Stimulated activated naive B cell treated with anti-CD40 and anti-IgM and Interleukin-4, amounts not matched to agents 10 μg/mL and 1 μg/mL and 100 μg/mL, for 72 hours (primary cell): ENCODE measurements at regions not wholly inside any gene's neighbourhood (a gene's known extent, or its start where the extent isn't known, plus 50 kb on each side); places are given as distances from the start of the nearest gene placed in this dataset.

Experiments used
- ATAC-seq, 2 donors: fragments of 150-1000 bp; cut with Tn5 transposase; replicated peaks; 2 replicates each; pipeline ENCODE4 v1.10.0; 2021; ENCODE audit warnings: moderate library complexity in 1 of 2
- DNase-seq: peaks from one replicate; pipeline ENCODE4 v3.0.0; 2021
- H3K27ac Mint-ChIP-seq: one replicate; pipeline ENCODE4 v1.8.0; 2022; ENCODE audit warnings: mild to moderate bottlenecking, mixed read lengths
- H3K27me3 Mint-ChIP-seq, 2 donors: one replicate each; pipeline ENCODE4 v1.8.0; 2022; ENCODE audit warnings: mixed read lengths in 2 of 2
- H3K36me3 Mint-ChIP-seq, 2 donors: one replicate each; pipeline ENCODE4 v1.8.0; 2022; ENCODE audit warnings: mixed read lengths in 2 of 2, mild to moderate bottlenecking in 1 of 2
- H3K4me1 Mint-ChIP-seq, 2 donors: one replicate each; pipeline ENCODE4 v1.8.0; 2022; ENCODE audit warnings: mixed read lengths in 2 of 2, mild to moderate bottlenecking in 1 of 2
- H3K4me3 Mint-ChIP-seq, 2 donors: one replicate each; pipeline ENCODE4 v1.8.0; 2022; ENCODE audit warnings: mild to moderate bottlenecking in 2 of 2, mixed read lengths in 2 of 2, moderate library complexity in 1 of 2
- H3K9me3 Mint-ChIP-seq, 2 donors: one replicate each; pipeline ENCODE4 v1.8.0; 2022; ENCODE audit warnings: mixed read lengths in 2 of 2, mild to moderate bottlenecking in 1 of 2

GRCh38 chr2:12162269-12163247 is 416.1 kb downstream of the LPIN1 start:
- Mint-ChIP-seq H3K36me3 (peaks cover 5% of the 10 kb centered on the region in 2 donors), H3K27me3 (no peaks in the 10 kb centered on the region), H3K9me3 (peaks cover 4 to 5% of the 10 kb centered on the region in 2 donors), H3K4me1 (peaks cover 4% of the 10 kb centered on the region in 2 donors), H3K4me3 (no peak overlapping the region), H3K27ac (no peak overlapping the region)
- DNase-seq (no peak), ATAC-seq (no peak)

DNA sequence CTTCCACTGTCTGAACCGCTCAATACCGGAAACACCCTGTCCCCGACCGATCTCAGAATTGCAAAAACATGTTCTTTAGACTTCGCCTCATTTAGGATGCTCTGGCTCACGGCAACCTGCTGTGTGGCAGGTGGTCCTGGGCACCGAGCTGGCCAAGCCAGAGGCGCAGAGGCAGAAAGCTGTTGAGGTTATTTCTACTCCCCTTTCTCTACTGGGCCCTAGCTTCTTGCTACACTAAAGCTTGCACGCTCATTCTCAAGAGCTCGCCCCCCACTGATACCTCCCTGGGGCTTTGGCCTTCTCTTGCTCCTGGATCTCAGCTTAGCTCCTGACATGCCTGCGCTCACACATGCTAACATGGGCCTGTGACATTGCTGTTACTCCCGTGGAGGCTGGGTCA is 417.4 kb downstream of the LPIN1 start:
- Mint-ChIP-seq H3K36me3 (peaks cover 5% of the 10 kb centered on the region in 2 donors), H3K9me3 (peaks cover 4 to 5% of the 10 kb centered on the region in 2 donors), H3K27ac (no peak overlapping the region), H3K27me3 (no peaks in the 10 kb centered on the region), H3K4me3 (no peak overlapping the region), H3K4me1 (peaks cover 15 to 17% of the 10 kb centered on the region in 2 donors)
- no peak for DNase-seq
- ATAC-seq: no peak

- no peak for ATAC-seq
- Mint-ChIP-seq H3K9me3 (peaks cover 4 to 5% of the 10 kb centered on the region in 2 donors), H3K27me3 (no peaks in the 10 kb centered on the region), H3K4me3 (no peak overlapping the region), H3K36me3 (peaks cover 5% of the 10 kb centered on the region in 2 donors), H3K27ac (no peak overlapping the region), H3K4me1 (peaks cover 22 to 26% of the 10 kb centered on the region in 2 donors)
- DNase-seq: no peak
Measured at GRCh38 chr2:12164689-12165088, 418.3 kb downstream of the LPIN1 start.

GRCh38 chr2:12167525-12168317 is 421.3 kb downstream of the LPIN1 start:
- no peak for ATAC-seq
- DNase-seq: no peak
- Mint-ChIP-seq H3K27me3 (no peaks in the 10 kb centered on the region), H3K36me3 (no peaks in the 10 kb centered on the region), H3K4me1 (peaks cover 24 to 42% of the 10 kb centered on the region in 2 donors), H3K9me3 (peaks cover 0 to 1% of the 10 kb centered on the region in 2 donors), H3K27ac (no peak overlapping the region), H3K4me3 (no peak overlapping the region)

GRCh38 chr2:12168354-12168753 is 421.9 kb downstream of the LPIN1 start:
- Mint-ChIP-seq H3K9me3 (peaks cover 0 to 1% of the 10 kb centered on the region in 2 donors), H3K36me3 (no peaks in the 10 kb centered on the region), H3K27me3 (no peaks in the 10 kb centered on the region), H3K27ac (no peak overlapping the region), H3K4me3 (no peak overlapping the region), H3K4me1 (peaks cover 25 to 46% of the 10 kb centered on the region in 2 donors)
- ATAC-seq (peak in 1 of 2 donors; percentile 4), DNase-seq (no peak)

- Mint-ChIP-seq H3K27ac (no peak overlapping the region), H3K36me3 (no peaks in the 10 kb centered on the region), H3K4me1 (peaks cover 25 to 45% of the 10 kb centered on the region in 2 donors), H3K27me3 (no peaks in the 10 kb centered on the region), H3K9me3 (peaks cover 0 to 1% of the 10 kb centered on the region in 2 donors), H3K4me3 (peak overlapping the region in 1 of 2 donors; percentile 18)
- ATAC-seq (peak; percentile 86 to 90), DNase-seq (no peak)
Measured at GRCh38 chr2:12168791-12169388, 422.5 kb downstream of the LPIN1 start.

DNA sequence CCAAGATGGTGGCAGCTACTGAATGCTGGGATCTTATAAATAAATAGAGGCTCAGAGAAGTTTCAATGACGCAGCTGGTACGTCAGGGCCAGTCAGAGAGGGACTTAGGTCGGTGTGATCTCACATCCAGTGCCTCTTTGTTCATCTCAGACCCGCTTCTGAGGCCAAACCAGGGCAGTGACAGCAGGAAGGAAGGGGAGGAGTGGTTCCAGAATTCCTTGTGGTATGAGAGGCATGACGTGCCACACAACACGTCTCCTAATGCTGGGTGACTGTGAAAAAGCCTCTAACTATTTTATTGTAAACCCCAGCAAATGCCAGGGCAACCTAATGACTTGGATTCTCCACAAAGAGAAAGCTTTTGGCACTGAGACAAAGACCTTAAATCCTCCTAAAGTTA is 423.3 kb downstream of the LPIN1 start:
- Mint-ChIP-seq H3K36me3 (no peaks in the 10 kb centered on the region), H3K9me3 (peaks cover 0 to 1% of the 10 kb centered on the region in 2 donors), H3K27me3 (no peaks in the 10 kb centered on the region), H3K4me3 (no peak overlapping the region), H3K4me1 (peaks cover 25 to 44% of the 10 kb centered on the region in 2 donors), H3K27ac (no peak overlapping the region)
- no peak for DNase-seq
- peak in 1 of 2 donors; percentile 27 for ATAC-seq

GRCh38 chr2:12170121-12170520 is 423.7 kb downstream of the LPIN1 start:
- no peak for DNase-seq
- H3K9me3 Mint-ChIP-seq: peaks cover 0 to 1% of the 10 kb centered on the region in 2 donors
- no peak overlapping the region for H3K4me3 Mint-ChIP-seq
- no peaks in the 10 kb centered on the region for H3K36me3 Mint-ChIP-seq
- H3K4me1 Mint-ChIP-seq: peaks cover 27 to 44% of the 10 kb centered on the region in 2 donors
- ATAC-seq: no peak
- no peaks in the 10 kb centered on the region for H3K27me3 Mint-ChIP-seq
- no peak overlapping the region for H3K27ac Mint-ChIP-seq

- no peak overlapping the region for H3K4me3 Mint-ChIP-seq
- H3K27me3 Mint-ChIP-seq: no peaks in the 10 kb centered on the region
- H3K36me3 Mint-ChIP-seq: no peaks in the 10 kb centered on the region
- H3K4me1 Mint-ChIP-seq: peaks cover 35 to 67% of the 10 kb centered on the region in 2 donors
- peaks cover 0 to 3% of the 10 kb centered on the region in 2 donors for H3K9me3 Mint-ChIP-seq
- ATAC-seq: no peak
- no peak for DNase-seq
- H3K27ac Mint-ChIP-seq: no peak overlapping the region
Measured at GRCh38 chr2:12173271-12173942, 427.0 kb downstream of the LPIN1 start.

GRCh38 chr2:12173943-12174340 is 427.5 kb downstream of the LPIN1 start:
- Mint-ChIP-seq H3K27ac (no peak overlapping the region), H3K27me3 (no peaks in the 10 kb centered on the region), H3K4me3 (no peak overlapping the region), H3K9me3 (peaks cover 0 to 3% of the 10 kb centered on the region in 2 donors), H3K4me1 (peaks cover 29 to 67% of the 10 kb centered on the region in 2 donors), H3K36me3 (no peaks in the 10 kb centered on the region)
- no peak for ATAC-seq
- DNase-seq: no peak

- peaks cover 20 to 53% of the 10 kb centered on the region in 2 donors for H3K4me1 Mint-ChIP-seq
Measured at GRCh38 chr2:12175323-12175722, 428.9 kb downstream of the LPIN1 start.

DNA sequence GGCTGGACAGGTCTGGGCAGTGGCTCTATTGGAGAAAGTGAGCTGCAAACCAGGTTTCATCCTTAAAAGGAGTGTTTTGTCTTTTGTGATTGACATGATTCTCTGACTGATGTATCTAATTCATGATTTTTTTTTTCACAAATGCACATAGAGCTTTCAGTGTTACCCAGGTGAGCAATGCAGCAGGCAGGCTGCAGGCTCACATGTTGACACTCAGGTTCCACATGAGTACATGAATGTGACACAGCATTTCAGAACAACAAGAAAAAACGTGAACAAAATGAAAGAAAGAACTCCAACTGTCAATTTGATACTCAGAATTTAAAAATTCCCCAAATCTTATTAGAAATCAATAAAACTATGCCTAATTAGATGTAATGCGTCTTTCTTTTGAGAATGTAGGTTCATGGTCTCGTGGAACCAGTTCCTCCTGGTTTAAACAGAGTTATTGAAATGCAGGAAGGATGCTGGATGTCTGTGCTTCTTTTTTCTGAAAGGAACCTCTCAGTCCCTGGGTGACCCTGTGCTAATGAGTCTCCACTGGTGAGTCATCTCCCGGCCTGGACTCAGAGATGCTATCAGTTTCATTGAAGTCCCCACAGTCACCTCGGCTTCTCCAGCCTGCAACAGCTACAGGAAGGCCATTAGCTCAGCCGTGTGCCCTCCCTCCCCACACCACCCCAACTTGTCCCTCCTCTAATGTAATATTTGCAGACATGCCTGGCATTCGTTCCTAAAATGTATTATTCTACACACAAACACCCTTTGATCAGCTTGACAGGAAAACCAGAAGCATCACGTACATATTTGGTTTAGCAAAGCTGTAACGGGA is 430.4 kb downstream of the LPIN1 start:
- DNase-seq (no peak), ATAC-seq (peak; percentile 85 to 90)
- H3K27ac Mint-ChIP-seq: no peak overlapping the region
- H3K36me3 Mint-ChIP-seq: no peaks in the 10 kb centered on the region
- peaks cover 0 to 2% of the 10 kb centered on the region in 2 donors for H3K9me3 Mint-ChIP-seq
- no peaks in the 10 kb centered on the region for H3K27me3 Mint-ChIP-seq
- H3K4me3 Mint-ChIP-seq: peak overlapping the region in 1 of 2 donors; percentile 31
- H3K4me1 Mint-ChIP-seq: peaks cover 18 to 43% of the 10 kb centered on the region in 2 donors

More at GRCh38 chr2:12175323-12175722, 428.9 kb downstream of the LPIN1 start:
- H3K36me3 Mint-ChIP-seq: no peaks in the 10 kb centered on the region
- ATAC-seq (no peak), DNase-seq (no peak)
- no peak overlapping the region for H3K27ac Mint-ChIP-seq
- H3K9me3 Mint-ChIP-seq: peaks cover 0 to 3% of the 10 kb centered on the region in 2 donors
- H3K4me3 Mint-ChIP-seq: no peak overlapping the region
- H3K27me3 Mint-ChIP-seq: no peaks in the 10 kb centered on the region
